ENCODE measurements at regions not wholly inside any gene's neighbourhood (a gene's known extent, or its start where the extent isn't known, plus 50 kb on each side); places are given as distances from the start of the nearest gene placed in this dataset.

- H3K36me3 ChIP-seq, result no peaks in the 10 kb centered on the region
- DNase-seq, result no peak
- H3K9me3 ChIP-seq, result no peaks in the 10 kb centered on the region
- no peaks in the 10 kb centered on the region for H3K27me3 ChIP-seq
- H3K4me3 ChIP-seq, result no peak overlapping the region
These were observed 52.5 kb upstream of the STAM2 start for GRCh38 chr2:152227969-152228592.

- no peaks in the 10 kb centered on the region for H3K9me3 ChIP-seq
- no peak for DNase-seq
- H3K4me3 ChIP-seq, result no peak overlapping the region
- no peaks in the 10 kb centered on the region for H3K36me3 ChIP-seq
- no peaks in the 10 kb centered on the region for H3K27me3 ChIP-seq
These were observed 55.9 kb upstream of the STAM2 start for GRCh38 chr2:152231446-152231845.

- H3K27me3 ChIP-seq, result no peaks in the 10 kb centered on the region
- DNase-seq, result no peak
- no peak overlapping the region for H3K4me3 ChIP-seq
- H3K36me3 ChIP-seq, result no peaks in the 10 kb centered on the region
- H3K9me3 ChIP-seq, result 0 out of 2 replicates have a peak, but pooled peaks cover under 1% of the 10 kb centered on the region
These were observed 58.7 kb upstream of the STAM2 start for GRCh38 chr2:152234277-152234676.

DNA sequence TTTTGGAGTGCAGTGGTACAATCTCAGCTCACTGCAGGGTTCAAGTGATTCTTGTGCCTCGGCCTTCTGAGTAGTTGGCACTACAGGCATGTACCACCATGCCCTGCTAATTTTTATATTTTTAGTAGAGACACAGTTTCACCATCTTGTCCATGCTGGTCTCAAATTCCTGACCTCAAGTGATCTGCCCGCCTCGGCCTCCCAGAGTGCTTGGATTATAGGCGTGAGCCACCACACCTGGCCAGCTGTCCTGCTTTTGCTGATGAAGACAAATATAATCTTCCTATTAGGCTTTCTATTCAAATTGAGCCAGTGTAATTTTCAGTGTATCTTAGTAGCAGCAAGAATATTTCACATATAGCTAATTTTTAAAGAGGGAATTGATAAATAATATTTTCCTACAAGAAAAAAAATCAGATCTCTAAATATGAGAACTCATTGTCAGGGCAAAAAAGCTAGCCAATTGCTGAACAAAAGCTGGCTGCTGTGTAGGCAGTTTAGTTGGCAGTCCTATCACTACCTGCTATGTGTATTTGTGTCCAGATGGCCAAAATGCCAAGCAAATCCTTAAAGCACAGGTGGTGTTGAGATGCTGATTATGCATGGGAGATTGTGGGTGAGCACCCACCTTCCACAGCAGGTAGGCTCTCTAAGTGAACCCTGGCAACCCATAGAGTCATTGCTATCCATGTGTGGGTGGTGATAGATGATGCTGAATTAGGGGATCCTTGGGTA lies 60.8 kb upstream of the STAM2 start:
- Histone ChIP-seq H3K36me3 (no peaks in the 10 kb centered on the region), H3K27me3 (no peaks in the 10 kb centered on the region), H3K4me3 (no peak overlapping the region), H3K9me3 (peaks cover 5% of the 10 kb centered on the region; the same call in 1 of the 2 replicates)
- DNase-seq, result no peak

GRCh38 chr2:152238016-152238415 lies 62.5 kb upstream of the STAM2 start:
- Histone ChIP-seq H3K9me3 (peaks cover 5% of the 10 kb centered on the region; the same call in 1 of the 2 replicates), H3K4me3 (no peak overlapping the region), H3K27me3 (no peaks in the 10 kb centered on the region), H3K36me3 (no peaks in the 10 kb centered on the region)
- DNase-seq, result no peak

DNA sequence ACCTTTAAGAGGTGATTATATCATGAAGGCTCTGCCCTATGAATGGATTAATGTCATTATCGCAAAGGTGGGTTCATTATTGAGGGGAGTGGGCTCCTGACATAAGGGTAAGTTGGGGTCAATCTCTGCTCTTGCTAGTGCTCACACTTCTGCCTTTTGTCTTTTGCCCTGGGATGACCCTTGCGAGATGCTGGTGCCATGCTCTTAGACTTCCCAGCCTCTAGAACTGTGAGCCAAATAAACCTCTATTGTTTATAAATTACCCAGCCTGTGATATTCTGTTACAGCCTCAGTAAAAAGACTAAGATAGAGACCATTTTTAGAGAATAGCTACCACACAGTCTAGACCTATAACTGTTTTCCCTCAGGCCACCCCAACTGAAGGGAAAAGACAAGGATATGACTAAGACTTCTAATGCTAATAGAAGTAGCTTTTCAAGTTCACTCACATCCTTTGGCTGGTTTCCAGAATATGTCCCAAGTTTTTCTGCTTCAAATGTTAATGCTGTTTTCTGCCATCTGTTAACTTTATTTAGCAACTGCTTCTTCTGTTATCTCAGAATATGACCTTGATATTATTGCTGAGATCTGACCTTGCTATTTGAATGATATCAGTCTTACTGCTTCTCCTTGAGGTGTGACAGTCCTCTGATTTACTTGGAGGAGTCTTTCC lies 65.1 kb upstream of the STAM2 start:
- no peak for DNase-seq
- H3K27me3 ChIP-seq, result no peaks in the 10 kb centered on the region
- H3K36me3 ChIP-seq, result no peaks in the 10 kb centered on the region
- peaks cover 5% of the 10 kb centered on the region; the same call in 1 of the 2 replicates for H3K9me3 ChIP-seq
- H3K4me3 ChIP-seq, result no peak overlapping the region

DNA sequence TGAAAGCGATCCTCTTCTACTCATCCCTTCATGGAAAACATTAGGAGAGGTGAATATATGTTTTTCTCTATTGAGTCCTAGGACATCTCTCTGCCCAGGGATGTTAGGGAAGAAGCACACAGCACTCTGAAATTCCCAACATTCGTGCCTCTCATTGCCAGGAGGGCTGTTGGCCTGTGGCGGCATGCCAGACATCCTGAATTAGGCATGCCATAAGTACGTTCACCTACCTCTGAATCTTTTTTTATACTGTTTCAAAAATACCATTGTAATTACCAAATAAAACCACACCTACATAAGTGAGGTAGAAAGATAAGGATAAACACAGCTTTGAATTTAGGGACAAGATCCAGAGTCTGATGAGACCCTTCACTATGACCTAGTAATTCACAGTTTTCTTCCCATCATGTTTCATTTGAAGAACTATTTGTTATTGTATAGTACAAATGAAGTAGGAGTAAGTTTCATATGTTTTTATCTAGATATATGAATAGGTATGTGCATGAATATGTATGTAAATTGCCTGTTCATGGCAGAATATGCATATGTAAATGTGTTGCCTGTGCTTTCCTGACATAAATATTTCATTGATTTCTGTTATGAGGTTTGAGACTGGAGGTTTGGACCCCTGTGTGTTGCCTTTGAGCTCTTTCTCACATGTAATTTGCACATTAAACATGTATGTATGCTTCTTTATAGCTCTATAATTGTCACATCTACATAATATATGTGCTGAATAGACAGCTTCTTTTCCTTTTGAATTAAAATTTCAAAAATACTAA lies 66.6 kb upstream of the STAM2 start:
- no peak for DNase-seq
- Histone ChIP-seq H3K36me3 (no peaks in the 10 kb centered on the region), H3K9me3 (peaks cover 5% of the 10 kb centered on the region; the same call in 1 of the 2 replicates), H3K4me3 (no peak overlapping the region), H3K27me3 (no peaks in the 10 kb centered on the region)

- Histone ChIP-seq H3K36me3 (no peaks in the 10 kb centered on the region), H3K9me3 (peaks cover 5% of the 10 kb centered on the region; the same call in 1 of the 2 replicates), H3K27me3 (no peaks in the 10 kb centered on the region), H3K4me3 (no peak overlapping the region)
- DNase-seq, result no peak
These were observed 67.4 kb upstream of the STAM2 start for GRCh38 chr2:152242787-152243472.

- no peak for DNase-seq
- Histone ChIP-seq H3K36me3 (no peaks in the 10 kb centered on the region), H3K9me3 (peaks cover 5% of the 10 kb centered on the region; the same call in 1 of the 2 replicates), H3K4me3 (no peak overlapping the region), H3K27me3 (no peaks in the 10 kb centered on the region)
These were observed 68.4 kb upstream of the STAM2 start for GRCh38 chr2:152243761-152244640.

DNA sequence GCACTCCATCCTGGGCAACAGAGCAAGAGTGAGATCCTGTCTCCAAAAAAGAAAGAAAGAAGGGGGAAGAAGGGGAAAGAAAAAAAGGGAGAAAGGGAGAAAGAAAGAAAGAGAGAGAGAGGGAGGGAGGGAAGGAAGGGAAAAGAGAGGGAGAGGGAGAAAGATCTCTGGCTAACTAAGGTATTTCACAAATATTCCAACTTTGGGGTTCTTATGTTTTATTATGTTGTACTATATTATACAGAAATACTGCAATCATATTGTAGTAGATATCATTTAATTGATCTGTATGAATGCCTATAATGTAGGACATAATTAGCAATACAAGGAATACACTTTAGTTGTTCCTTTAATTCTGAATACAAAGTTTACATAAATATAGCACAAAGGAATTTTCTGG lies 70.1 kb upstream of the STAM2 start:
- Histone ChIP-seq H3K4me3 (no peak overlapping the region), H3K9me3 (no peaks in the 10 kb centered on the region), H3K36me3 (no peaks in the 10 kb centered on the region), H3K27me3 (no peaks in the 10 kb centered on the region)
- DNase-seq, result no peak

DNA sequence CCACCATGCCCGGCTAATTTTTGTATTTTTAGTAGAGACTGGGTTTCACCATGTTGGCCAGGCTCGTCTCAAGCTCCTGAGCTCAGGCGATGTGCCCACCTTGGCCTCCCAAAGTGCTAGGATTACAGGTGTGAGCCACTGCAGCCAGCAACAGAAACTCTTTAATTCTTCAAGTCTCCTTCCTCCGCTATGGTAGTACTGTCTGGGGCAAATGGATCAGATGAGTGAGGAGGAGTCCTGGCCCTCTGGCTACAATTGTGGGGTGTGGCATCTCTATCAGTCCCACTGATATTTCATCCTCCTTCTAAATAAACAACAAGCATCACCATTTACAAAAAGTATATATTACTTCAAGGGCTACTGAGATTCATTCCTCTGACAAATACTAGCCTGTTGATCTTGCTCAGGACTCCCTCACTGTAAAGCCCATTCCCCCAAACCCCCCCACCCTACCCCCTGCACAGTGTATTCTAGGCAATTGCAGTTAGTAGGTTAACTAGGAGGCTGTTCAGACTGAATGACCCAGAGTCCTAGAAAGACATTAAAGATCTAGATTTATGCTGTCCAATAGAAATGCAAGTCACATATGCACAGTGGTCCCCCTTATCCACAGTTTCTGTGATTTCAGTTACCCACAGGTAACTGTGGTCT lies 71.2 kb upstream of the STAM2 start:
- Histone ChIP-seq H3K27me3 (no peaks in the 10 kb centered on the region), H3K36me3 (no peaks in the 10 kb centered on the region)
- DNase-seq, result no peak

DNA sequence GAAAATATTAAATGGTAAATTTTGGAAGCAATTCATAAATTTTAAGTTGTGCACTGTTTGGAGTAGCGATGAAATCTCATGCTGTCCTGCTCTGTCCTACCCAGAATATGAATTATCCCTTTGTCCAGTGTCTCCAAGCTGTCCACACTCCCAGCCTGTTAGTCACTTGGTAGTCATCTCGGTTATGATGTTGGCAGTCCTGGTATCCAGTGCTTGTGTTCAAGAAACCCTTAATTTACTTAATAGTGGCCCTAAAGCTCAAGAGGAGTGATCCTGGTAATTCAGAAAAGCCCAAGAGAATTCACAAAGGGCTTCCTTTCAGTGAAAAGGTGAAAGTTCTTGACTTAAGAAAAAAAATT lies 71.8 kb upstream of the STAM2 start:
- DNase-seq, result peak; percentile 34
- Histone ChIP-seq H3K36me3 (no peaks in the 10 kb centered on the region), H3K4me3 (no peak overlapping the region), H3K27me3 (no peaks in the 10 kb centered on the region), H3K9me3 (no peaks in the 10 kb centered on the region)

More for the DNA sequence above, 71.2 kb upstream of the STAM2 start:
- no peaks in the 10 kb centered on the region for H3K9me3 ChIP-seq
- no peak overlapping the region for H3K4me3 ChIP-seq

- Histone ChIP-seq H3K9me3 (no peaks in the 10 kb centered on the region), H3K27me3 (peaks cover 2% of the 10 kb centered on the region; the same call in 1 of the 2 replicates), H3K36me3 (no peaks in the 10 kb centered on the region), H3K4me3 (no peak overlapping the region)
- no peak for DNase-seq
These were observed 75.0 kb upstream of the STAM2 start for GRCh38 chr2:152250421-152251100.

- H3K36me3 ChIP-seq, result no peaks in the 10 kb centered on the region
- DNase-seq, result no peak
- H3K27me3 ChIP-seq, result peaks cover 2% of the 10 kb centered on the region; the same call in 1 of the 2 replicates
- H3K4me3 ChIP-seq, result no peak overlapping the region
- H3K9me3 ChIP-seq, result no peaks in the 10 kb centered on the region
These were observed 75.6 kb upstream of the STAM2 start for GRCh38 chr2:152251211-152251610.

DNA sequence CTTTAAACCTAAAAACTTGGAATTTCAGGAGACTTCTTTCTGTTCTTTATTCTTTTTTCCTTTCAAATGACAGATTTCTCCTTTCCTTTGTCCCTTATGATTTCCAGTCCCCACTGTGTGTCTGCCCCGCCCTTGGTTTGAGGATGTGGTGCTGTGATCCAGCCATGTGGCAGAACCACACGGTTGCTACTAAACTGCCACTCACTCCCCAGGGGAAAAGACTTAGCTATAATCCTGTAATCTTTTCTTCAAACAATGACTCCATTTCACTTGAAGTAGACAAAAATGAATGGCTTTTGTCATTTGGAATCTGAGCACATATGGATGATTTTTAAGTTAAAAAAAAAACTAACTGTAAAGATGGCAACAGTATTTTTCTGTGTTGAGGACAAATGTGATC lies 76.2 kb upstream of the STAM2 start:
- Histone ChIP-seq H3K27me3 (peaks cover 2% of the 10 kb centered on the region; the same call in 1 of the 2 replicates), H3K36me3 (no peaks in the 10 kb centered on the region), H3K9me3 (no peaks in the 10 kb centered on the region), H3K4me3 (no peak overlapping the region)
- DNase-seq, result no peak

Data from MG63 (cell line).